RKO (cell line): ENCODE measurements at regions not wholly inside any gene's neighbourhood (a gene's known extent, or its start where the extent isn't known, plus 50 kb on each side); places are given as distances from the start of the nearest gene placed in this dataset.
A peak's percentile ranks its signal among the peaks of the same experiment; 100 is the strongest.

Source experiments
- DNase-seq: peaks from one replicate; pipeline ENCODE4 v3.0.0-alpha.2; 2016; ENCODE audit warnings: low spot score

DNA sequence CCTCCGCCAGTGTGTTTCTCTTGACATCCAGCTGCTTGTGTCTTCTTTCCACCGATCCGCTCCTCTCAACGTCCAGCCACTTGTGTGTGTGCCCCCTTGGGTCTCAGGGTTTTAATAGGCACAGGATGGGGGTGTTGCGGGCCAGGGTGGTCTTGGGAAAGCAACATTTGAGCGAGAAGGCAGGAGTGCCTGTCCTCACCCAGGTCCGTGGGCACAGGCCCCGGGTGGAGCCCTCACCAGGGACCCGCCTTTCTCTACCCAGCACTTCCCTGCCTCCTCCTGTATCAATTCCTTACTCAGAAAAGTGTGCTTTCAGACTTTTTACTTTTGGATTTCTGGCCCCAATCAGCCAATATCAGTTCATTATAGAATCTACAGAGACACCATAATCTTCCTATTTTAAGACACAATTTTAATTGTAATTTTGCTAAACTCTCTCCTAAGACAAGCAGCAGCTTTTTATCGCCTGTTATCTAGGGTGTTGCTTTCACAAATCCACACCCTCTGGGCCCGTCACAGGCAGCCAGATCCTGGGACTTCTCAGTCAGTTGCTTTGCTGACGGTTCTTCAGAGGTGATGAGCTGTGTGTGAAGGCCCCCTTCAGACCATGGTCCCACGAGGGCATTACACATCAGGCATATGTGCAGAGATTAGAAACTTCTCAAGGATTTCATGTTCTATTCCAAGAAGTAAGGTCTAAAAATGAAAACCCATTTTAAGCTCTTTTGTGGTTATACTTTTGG lies 96.0 kb upstream of the FHL2 start:
- DNase-seq = no peak

- DNase-seq = no peak
Measured at GRCh38 chr2:105490956-105491355, 92.1 kb upstream of the FHL2 start.

- DNase-seq = no peak
Measured at GRCh38 chr2:105490204-105490603, 91.4 kb upstream of the FHL2 start.

DNA sequence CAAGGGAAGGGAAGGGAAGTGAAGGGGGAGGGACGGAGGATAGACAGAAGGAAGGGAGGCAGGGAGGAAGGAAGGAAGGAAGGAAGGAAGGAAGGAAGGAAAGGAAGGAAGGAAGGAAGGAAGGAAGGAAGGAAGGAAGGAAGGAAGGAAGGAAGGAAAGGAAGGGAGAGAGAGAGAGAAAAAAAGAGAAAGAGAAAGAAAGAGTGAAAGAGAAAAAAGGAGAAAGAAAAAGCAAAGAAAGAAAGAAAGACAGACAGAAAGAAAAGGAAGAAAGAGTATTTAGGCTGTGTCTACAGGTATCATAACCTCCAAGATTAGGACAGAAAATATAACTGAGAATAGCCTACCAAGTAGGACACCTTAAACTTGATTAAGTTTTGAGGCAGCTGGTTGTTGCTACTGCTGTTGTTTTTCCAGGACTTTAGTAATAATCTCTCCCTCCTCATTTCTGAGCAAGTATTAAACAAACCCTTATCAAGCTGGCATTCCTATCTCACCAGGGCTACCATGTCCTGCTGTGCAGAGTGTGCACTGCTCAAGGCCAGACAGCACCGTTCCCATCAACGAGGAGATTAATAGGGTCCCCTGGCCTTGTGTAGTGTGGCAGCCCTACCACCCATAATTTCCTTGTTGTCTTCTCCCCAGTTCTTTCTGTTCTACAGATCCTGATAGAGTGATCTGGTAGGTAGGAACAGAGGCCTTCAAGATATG lies 90.5 kb upstream of the FHL2 start:
- no peak for DNase-seq

DNA sequence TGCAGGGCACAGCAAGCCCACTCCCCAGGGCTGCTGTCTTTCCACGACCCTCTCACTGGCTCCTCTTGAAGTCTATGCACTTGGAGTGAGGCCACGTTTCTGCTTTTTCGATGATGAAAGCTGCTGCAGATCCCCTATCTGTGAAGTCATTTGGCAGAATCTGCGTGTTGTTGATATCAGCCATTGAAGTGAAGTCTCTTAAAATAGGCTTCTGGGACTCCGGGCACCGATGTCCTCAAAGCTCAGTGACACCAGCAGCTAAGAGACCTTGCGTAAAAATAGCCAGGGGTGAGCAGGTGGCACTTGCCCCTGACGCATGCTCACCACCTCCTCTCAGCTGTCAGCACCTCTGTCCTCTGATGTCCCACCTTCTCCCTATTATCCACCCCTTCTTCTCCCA lies 89.4 kb upstream of the FHL2 start:
- DNase-seq = no peak

DNA sequence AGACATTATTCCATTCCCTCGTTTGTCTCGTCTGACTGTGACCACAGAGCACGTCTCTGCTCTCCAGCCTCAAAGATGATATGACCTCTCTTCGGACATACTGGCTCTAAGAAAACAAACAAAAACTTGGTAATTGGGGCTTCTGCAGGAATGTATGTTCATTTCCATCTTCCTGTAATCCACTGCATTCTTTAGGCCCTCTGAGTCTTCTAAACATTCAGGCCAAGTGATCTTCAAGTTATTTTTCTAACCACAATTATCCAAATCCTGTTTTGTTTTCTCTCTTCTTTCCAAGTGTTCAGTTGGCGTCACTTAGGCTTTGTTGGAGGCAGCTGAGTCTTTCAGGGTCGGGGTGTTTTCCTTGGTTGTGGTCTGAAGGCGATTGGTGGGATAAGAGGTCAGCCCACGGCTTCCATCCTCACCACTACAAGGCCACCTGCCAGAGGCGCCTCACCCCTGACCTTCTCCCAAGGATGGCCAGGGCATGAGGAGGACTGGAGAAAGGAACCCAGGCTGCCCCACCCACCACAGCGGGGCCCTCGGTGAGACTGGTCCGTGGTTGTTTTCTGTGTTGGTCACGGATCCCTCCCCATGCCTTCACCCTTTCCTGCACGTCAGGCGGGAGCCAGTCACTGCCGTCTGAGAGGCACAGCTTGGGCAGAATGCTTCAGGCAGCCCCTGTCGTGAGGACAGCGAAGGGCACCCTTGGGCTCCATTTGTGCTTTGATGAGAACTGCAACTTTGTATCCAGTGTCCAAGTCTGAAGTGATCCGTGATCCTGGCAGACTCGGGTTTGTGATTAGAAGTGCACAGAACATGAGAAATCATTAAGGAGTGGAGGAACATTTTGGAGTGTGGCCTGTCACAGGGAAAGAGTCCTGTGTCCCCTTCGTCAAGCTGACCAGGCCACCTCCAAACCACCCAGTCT lies 88.6 kb upstream of the FHL2 start:
- DNase-seq = no peak

GRCh38 chr2:105486762-105487141 lies 87.9 kb upstream of the FHL2 start:
- DNase-seq = no peak

DNA sequence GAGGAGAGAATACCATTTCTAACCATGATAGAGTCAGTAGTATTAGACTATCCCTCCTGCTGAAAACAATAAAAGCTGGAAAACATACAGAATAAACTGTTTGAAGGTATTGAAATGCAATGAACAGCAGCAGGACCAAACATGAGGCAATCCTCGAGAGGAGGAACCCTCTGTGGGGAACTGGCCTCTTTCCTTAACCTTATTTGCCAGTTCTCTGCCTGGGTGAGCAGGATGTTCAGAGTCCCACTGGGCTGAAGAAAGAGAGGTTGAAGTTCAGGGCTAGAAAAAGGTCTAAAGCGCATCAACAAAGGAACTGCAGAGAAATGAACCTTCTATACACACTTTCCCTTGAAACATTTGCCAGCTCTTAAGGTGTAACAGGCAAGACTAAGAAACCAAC lies 79.8 kb upstream of the FHL2 start:
- no peak for DNase-seq

GRCh38 chr2:105477050-105477620 lies 78.3 kb upstream of the FHL2 start:
- DNase-seq = peak; percentile 32

DNA sequence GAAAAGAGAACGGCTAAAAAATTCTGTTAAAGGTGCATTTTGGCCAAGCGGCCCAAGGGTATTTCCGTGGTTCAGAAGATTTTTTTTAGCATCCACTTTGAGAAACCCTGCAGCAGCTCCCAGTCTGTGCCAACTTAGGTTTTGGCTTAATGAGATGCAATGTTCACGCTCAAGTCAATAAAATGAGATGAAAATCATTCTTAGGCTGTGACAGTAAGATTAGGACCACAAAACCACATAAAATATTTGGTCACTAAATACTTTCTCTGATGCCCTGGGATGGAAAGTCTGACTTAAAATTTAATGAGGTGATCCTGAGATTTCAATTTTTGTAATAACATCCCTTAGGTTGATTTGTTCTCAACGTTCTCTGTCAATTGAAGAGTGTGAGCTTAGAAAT lies 74.2 kb upstream of the FHL2 start:
- no peak for DNase-seq

GRCh38 chr2:105470979-105471378 lies 72.1 kb upstream of the FHL2 start:
- DNase-seq = no peak

DNA sequence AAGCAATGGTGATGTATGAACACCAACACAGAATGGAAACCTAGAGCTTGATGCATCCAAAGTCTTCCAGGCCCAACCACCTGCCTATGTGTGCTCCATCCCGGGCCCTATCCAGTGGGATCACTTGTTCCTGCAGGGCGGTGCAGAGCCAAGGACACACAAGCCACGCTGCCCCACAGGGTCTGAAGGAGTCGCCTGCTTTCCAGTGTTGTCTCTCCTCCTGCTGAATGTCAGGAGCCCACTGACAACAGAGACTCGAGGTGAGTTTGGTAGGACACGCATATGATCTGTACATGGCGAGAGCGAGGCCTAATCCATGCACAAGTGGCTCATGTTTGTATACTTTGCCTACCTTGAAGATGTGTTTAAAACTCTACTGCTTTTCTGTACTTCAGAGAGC lies 70.9 kb upstream of the FHL2 start:
- DNase-seq = no peak

GRCh38 chr2:105468582-105469042 lies 69.8 kb upstream of the FHL2 start:
- no peak for DNase-seq

DNA sequence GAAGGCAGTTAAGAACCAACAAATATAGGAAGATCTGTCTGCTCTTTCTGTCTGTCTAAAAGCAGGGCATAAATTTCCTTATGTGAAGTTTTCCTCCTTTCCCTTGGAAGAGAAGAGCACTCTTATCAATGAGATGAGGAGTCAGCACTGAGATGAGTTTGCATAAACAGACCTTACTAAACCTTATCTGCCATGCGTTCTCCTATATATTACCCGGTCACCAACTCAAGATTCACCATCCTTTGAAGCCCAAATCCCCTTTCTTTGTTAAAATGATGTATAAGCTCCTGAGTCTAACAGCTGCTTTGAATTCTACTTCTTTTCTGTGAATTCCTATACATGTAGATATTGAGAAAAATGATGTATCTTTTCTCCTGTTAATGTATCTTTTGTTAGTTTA lies 65.5 kb upstream of the FHL2 start:
- no peak for DNase-seq

- DNase-seq = no peak
Measured at GRCh38 chr2:105460048-105460732, 61.3 kb upstream of the FHL2 start.

DNA sequence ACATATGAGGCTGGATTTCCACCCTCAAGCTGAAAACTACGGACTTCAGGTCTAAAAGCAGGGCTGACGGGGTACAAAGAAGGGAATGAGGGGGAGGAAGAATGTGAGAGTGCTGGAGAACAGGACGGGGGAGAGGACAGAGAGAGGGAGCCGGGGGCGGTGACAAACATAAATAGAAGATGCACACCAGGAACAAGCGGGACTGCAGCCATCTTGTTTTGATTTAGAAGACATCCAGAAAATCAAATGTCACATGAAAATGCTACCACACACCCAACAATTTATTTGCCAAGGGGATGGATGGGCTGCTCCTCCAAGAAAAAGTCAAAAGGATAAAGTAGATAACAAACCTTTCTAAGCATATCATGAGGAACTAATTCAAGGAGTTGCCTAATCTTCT lies 59.2 kb upstream of the FHL2 start:
- DNase-seq = no peak

GRCh38 chr2:105455488-105456003 lies 56.7 kb upstream of the FHL2 start:
- peak; percentile 68 for DNase-seq

GRCh38 chr2:105454801-105455485 lies 56.1 kb upstream of the FHL2 start:
- peak; percentile 62 for DNase-seq

DNA sequence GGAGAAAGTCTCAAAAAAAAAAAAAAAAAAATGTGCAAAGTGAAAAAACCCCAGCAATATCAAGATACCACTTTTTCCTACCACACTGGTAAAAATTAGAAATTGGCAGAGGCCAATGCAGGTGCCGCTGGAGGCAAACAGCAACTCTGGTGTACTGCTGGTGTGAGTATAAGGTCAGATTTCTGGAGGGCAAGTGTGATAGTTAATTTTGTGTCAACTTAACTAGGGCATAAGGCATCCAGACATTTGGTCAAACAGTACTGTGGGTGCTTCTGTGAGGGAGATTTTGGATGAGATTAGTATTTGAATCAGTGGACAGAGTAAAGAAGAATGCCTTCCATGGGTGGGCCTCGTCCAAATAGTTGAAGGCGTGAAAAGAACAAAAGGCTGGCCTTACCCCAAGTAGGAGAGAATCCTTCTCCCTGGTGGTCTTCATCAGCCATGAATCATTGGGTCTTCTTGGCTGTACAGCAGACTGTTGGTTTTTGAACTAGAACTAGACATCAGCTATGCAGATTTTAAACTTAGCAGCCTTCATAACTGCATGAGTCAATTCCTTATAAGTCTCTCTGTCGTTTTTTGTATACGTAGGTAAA lies 52.8 kb upstream of the FHL2 start:
- no peak for DNase-seq

DNA sequence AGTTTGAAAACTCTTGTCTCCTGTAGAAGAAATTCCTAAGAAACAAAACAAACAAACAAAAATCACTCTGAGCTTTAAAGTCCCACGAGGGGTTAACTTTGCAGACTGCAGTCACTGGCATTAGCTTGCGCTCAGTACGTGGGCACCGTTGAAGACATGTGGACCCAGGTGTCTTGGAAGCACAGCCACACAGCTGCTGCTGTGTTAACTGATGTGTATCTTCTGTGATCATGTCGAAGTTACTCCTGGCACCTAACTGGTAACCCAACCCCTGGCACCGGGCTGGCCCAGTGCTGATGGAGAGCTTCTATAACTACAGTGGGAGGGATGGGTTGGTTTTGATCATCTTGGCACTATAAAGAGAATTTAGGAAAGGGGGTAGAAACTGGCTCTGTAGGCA lies 51.6 kb upstream of the FHL2 start:
- DNase-seq = no peak
